IMR-90 (cell line): ENCODE measurements at regions not wholly inside any gene's neighbourhood (a gene's known extent, or its start where the extent isn't known, plus 50 kb on each side); places are given as distances from the start of the nearest gene placed in this dataset.

ENCODE experiments used
- ATAC-seq: fragments of 200-7000 bp; cut with Tn5 transposase; 2 replicates; pipeline ENCODE4 v1.9.1; 2020; ENCODE audit warnings: low read depth, mild to moderate bottlenecking, moderate library complexity
- BruUV-seq: library from RNA; stranded (reverse); fragments of 400-500 nt; replicated peaks from 2 replicates; lab custom pipeline; 2021; lab: Mats Ljungman, UMichigan
- CTCF ChIA-PET: fragments of 300-600 bp; formaldehyde crosslinking; extraction: SDS; loops from one replicate; lab custom pipeline; 2021; ENCODE audit warnings: antibody characterized with exemption; lab: Yijun Ruan, JAX
- POLR2A ChIA-PET: fragments of 300-600 bp; sonication (Branson Sonifier 250); formaldehyde crosslinking; loops from one replicate; lab custom pipeline; 2022; ENCODE audit warnings: antibody characterized with exemption; ENCODE audit not compliant: unreplicated experiment; lab: Charles Lee
- DNase-seq: peaks from one replicate; pipeline ENCODE4 v3.0.0; 2013
- H2AFZ ChIP-seq: replicated peaks from 2 replicates; pipeline ENCODE3; 2013; ENCODE audit warnings: low read length, mild to moderate bottlenecking; ENCODE audit not compliant: poor library complexity
- H2AK5ac ChIP-seq: 2 replicates; pipeline ENCODE4 v1.6.1; 2013; ENCODE audit warnings: low read depth, low read length, inconsistent platforms
- H2AK9ac ChIP-seq: replicated peaks from 2 replicates; pipeline ENCODE3; 2013; ENCODE audit warnings: mild to moderate bottlenecking, low read depth, low read length, moderate library complexity; ENCODE audit not compliant: poor library complexity
- H2BK120ac ChIP-seq: 2 replicates; pipeline ENCODE4 v1.6.1; 2013; ENCODE audit warnings: low read depth, low read length, inconsistent platforms
- H2BK15ac ChIP-seq: 3 replicates; pipeline ENCODE4 v1.6.1; 2013; ENCODE audit warnings: low read depth, low read length, inconsistent platforms
- H2BK20ac ChIP-seq: 2 replicates; pipeline ENCODE4 v1.6.1; 2013; ENCODE audit warnings: low read depth, mild to moderate bottlenecking, inconsistent platforms, low read length, moderate library complexity
- H2BK5ac ChIP-seq: 2 replicates; pipeline ENCODE4 v1.6.1; 2013; ENCODE audit warnings: mild to moderate bottlenecking, low read depth, low read length, inconsistent platforms; ENCODE audit not compliant: poor library complexity, severe bottlenecking
- H3K14ac ChIP-seq: replicated peaks from 2 replicates; pipeline ENCODE4 v1.6.1; 2013; ENCODE audit warnings: low read depth, low read length, inconsistent platforms
- H3K18ac ChIP-seq: 2 replicates; pipeline ENCODE4 v1.6.1; 2013; ENCODE audit warnings: low read depth, low read length, control low read depth
- H3K23ac ChIP-seq: 2 replicates; pipeline ENCODE4 v1.6.1; 2013; ENCODE audit warnings: low read depth, low read length, inconsistent platforms
- H3K27ac ChIP-seq: 2 replicates; pipeline ENCODE4 v1.5.1; 2013; ENCODE audit warnings: mild to moderate bottlenecking, control low read depth, low read length; ENCODE audit not compliant: insufficient read depth
- H3K27me3 ChIP-seq: 2 replicates; pipeline ENCODE4 v1.6.1; 2013; ENCODE audit warnings: low read length; ENCODE audit not compliant: control insufficient read depth, insufficient read depth
- H3K36me3 ChIP-seq: 2 replicates; pipeline ENCODE4 v1.6.1; 2013; ENCODE audit warnings: low read length, mixed read lengths; ENCODE audit not compliant: control insufficient read depth, insufficient read depth
- H3K4ac ChIP-seq: 2 replicates; pipeline ENCODE4 v1.6.1; 2013; ENCODE audit warnings: low read depth, low read length, inconsistent platforms
- H3K4me1 ChIP-seq: 2 replicates; pipeline ENCODE4 v1.6.1; 2013; ENCODE audit warnings: low read length, mixed read lengths; ENCODE audit not compliant: control insufficient read depth, insufficient read depth
- H3K4me2 ChIP-seq: 2 replicates; pipeline ENCODE4 v1.6.1; 2013; ENCODE audit warnings: low read depth, mild to moderate bottlenecking, control low read depth, low read length, moderate library complexity
- H3K4me3 ChIP-seq: 2 replicates; pipeline ENCODE4 v1.5.1; 2013; ENCODE audit warnings: low read depth, mild to moderate bottlenecking, control low read depth, low read length, moderate library complexity; ENCODE audit not compliant: insufficient read depth
- H3K56ac ChIP-seq: 2 replicates; pipeline ENCODE4 v1.6.1; 2013; ENCODE audit warnings: low read length, inconsistent platforms; ENCODE audit not compliant: insufficient read depth; ENCODE audit errors: extremely low read depth
- H3K79me1 ChIP-seq, 2 experiments: 2 replicates each; pipeline ENCODE4 v1.6.1; 2013; ENCODE audit warnings: low read length in 2 of 2, inconsistent platforms in 1 of 2, low read depth in 1 of 2
- H3K9ac ChIP-seq: 2 replicates; pipeline ENCODE4 v1.6.1; 2013; ENCODE audit warnings: low read depth, low read length, control low read depth
- H3K9me1 ChIP-seq: 2 replicates; pipeline ENCODE4 v1.6.1; 2013; ENCODE audit warnings: low read length, inconsistent platforms; ENCODE audit not compliant: insufficient read depth
- H3K9me3 ChIP-seq: 2 replicates; pipeline ENCODE4 v1.6.1; 2013; ENCODE audit warnings: low read length; ENCODE audit not compliant: control insufficient read depth, insufficient read depth
- H4K20me1 ChIP-seq: 2 replicates; pipeline ENCODE4 v1.6.1; 2013; ENCODE audit warnings: low read length, inconsistent platforms; ENCODE audit not compliant: insufficient read depth
- H4K5ac ChIP-seq: 2 replicates; pipeline ENCODE4 v1.6.1; 2013; ENCODE audit warnings: mild to moderate bottlenecking, low read depth, low read length, control low read depth
- H4K8ac ChIP-seq, 2 experiments: 2 replicates each; pipeline ENCODE4 v1.6.1; 2013; ENCODE audit warnings: low read depth in 2 of 2, low read length in 2 of 2, control low read depth in 1 of 2, inconsistent platforms in 1 of 2
- H4K91ac ChIP-seq: 2 replicates; pipeline ENCODE4 v1.6.1; 2013; ENCODE audit warnings: low read depth, low read length, inconsistent platforms; ENCODE audit not compliant: insufficient read depth
- MAFK ChIP-seq: IDR thresholded peaks from 2 replicates; pipeline ENCODE4 v1.6.1; 2012; ENCODE audit warnings: low read depth, low read length, improper control_type of control experiment
- RAD21 ChIP-seq: IDR thresholded peaks from 2 replicates; pipeline ENCODE4 v1.6.1; 2012; ENCODE audit warnings: low read length, improper control_type of control experiment
- WGBS, 2 experiments: methylation state at CpG; one replicate each; pipeline versions ENCODE4 v1.1.5 to v1.1.7; 2013; ENCODE audit warnings: missing lambda C conversion rate in 2 of 2; ENCODE audit not compliant: insufficient read length in 1 of 2; ENCODE audit errors: extremely low coverage in 2 of 2; 5-methylcytosine and 5-hydroxymethylcytosine counted together
- dilution Hi-C: fragments of 300-500 bp; cut with HindIII; formaldehyde crosslinking; loops from one replicate; pipeline ENCODE4 v1.14.3; 2018; ENCODE audit warnings: low sequenced_read_pairs; ENCODE audit not compliant: unreplicated experiment
- in situ Hi-C: fragments of 300-500 bp; cut with MboI; formaldehyde crosslinking; loops from 3 replicates; pipeline ENCODE4 v1.14.3; 2019; ENCODE audit warnings: low sequenced_read_pairs, inconsistent platforms, mixed read lengths
- intact Hi-C: fragments of 100-400 bp; cut with micrococcal nuclease; formaldehyde crosslinking; loops from 2 replicates; pipeline ENCODE4 v1.10.0; 2022

- no peaks in the 10 kb centered on the region for H3K9me1 ChIP-seq
- no peak overlapping the region for H4K8ac ChIP-seq
- no CpG with 5 or more reads among the region's 3 CpGs for WGBS, 2 experiments
- H2AK5ac ChIP-seq, result no peak overlapping the region
- dilution Hi-C loops (no loop called here), in situ Hi-C loops (no loop called here), intact Hi-C loops (no loop called here)
- DNase-seq (no peak), ATAC-seq (no peak)
- no peak overlapping the region for H3K4me3 ChIP-seq
- no peak overlapping the region for H2BK20ac ChIP-seq
- no TSS peak for BruUV-seq
- TF ChIP-seq RAD21, result no peak
- no peak for TF ChIP-seq MAFK
- ChIA-PET POLR2A (no interaction called here), CTCF (interaction anchor here (0.6 kb wide), 1 partner anchor 84 kb away, joined by 4 read pairs; no protein-coding TSS in a partner anchor)
- no peak overlapping the region for H2BK15ac ChIP-seq
- H3K79me1 ChIP-seq, result no peaks in the 10 kb centered on the region
- no peak overlapping the region for H3K4me2 ChIP-seq
- no peak overlapping the region for H3K9ac ChIP-seq
- no peak overlapping the region for H3K18ac ChIP-seq
- H4K5ac ChIP-seq, result no peak overlapping the region
- no peaks in the 10 kb centered on the region for H3K36me3 ChIP-seq
- H2AFZ ChIP-seq, result no peak overlapping the region
- H3K27ac ChIP-seq, result no peak overlapping the region
- no peak overlapping the region for H3K14ac ChIP-seq
- H2BK120ac ChIP-seq, result no peak overlapping the region
- no peak overlapping the region for H2BK5ac ChIP-seq
- no peak overlapping the region for H2AK9ac ChIP-seq
- H3K23ac ChIP-seq, result no peak overlapping the region
- H3K4ac ChIP-seq, result no peak overlapping the region
- peaks cover 20% of the 10 kb centered on the region for H3K27me3 ChIP-seq
- no peaks in the 10 kb centered on the region for H4K20me1 ChIP-seq
- H4K91ac ChIP-seq, result no peak overlapping the region
- H3K56ac ChIP-seq, result no peak overlapping the region
- H3K4me1 ChIP-seq, result no peaks in the 10 kb centered on the region
- no peaks in the 10 kb centered on the region for H3K9me3 ChIP-seq
Observed at GRCh38 chr12:116684891-116685290, 53.0 kb downstream of the SPRING1 start.
